ENCODE measurements at regions not wholly inside any gene's neighbourhood (a gene's known extent, or its start where the extent isn't known, plus 50 kb on each side); places are given as distances from the start of the nearest gene placed in this dataset.

- TF ChIP-seq, protein P1, sequence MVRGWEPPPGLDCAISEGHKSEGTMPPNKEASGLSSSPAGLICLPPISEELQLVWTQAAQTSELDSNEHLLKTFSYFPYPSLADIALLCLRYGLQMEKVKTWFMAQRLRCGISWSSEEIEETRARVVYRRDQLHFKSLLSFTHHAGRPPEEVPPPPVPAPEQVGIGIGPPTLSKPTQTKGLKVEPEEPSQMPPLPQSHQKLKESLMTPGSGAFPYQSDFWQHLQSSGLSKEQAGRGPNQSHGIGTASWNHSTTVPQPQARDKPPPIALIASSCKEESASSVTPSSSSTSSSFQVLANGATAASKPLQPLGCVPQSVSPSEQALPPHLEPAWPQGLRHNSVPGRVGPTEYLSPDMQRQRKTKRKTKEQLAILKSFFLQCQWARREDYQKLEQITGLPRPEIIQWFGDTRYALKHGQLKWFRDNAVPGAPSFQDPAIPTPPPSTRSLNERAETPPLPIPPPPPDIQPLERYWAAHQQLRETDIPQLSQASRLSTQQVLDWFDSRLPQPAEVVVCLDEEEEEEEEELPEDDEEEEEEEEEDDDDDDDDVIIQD (CRISPR knock-in tag; IDR thresholded peaks at IDR 0.05; ENCODE audit: low read depth) = peak; percentile 60; the same call in 1 of the 2 replicates
- TF ChIP-seq ATF7-NPFF (CRISPR knock-in tag; IDR thresholded peaks at IDR 0.05; ENCODE audit: low read depth) = no peak
- TF ChIP-seq, protein P2, sequence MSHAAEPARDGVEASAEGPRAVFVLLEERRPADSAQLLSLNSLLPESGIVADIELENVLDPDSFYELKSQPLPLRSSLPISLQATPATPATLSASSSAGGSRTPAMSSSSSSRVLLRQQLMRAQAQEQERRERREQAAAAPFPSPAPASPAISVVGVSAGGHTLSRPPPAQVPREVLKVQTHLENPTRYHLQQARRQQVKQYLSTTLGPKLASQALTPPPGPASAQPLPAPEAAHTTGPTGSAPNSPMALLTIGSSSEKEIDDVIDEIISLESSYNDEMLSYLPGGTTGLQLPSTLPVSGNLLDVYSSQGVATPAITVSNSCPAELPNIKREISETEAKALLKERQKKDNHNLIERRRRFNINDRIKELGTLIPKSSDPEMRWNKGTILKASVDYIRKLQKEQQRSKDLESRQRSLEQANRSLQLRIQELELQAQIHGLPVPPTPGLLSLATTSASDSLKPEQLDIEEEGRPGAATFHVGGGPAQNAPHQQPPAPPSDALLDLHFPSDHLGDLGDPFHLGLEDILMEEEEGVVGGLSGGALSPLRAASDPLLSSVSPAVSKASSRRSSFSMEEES (CRISPR knock-in tag; IDR thresholded peaks at IDR 0.05) = peak; percentile 63; the same call in 1 of the 2 replicates
- peak; percentile 72; the same call in 1 of the 2 replicates for TF ChIP-seq NCOR1 (IDR thresholded peaks at IDR 0.05; ENCODE audit: borderline replicate concordance, low read length)
- TF ChIP-seq EP300 (IDR thresholded peaks at IDR 0.05; ENCODE audit: low read depth in 2 of 2, low read length in 2 of 2) = 0 out of 4 replicates have a peak, but pooled peaks of 1 of the 2 experiments have one; percentile 10
- no peak for TF ChIP-seq EP300 (CRISPR knock-in tag; IDR thresholded peaks at IDR 0.05; ENCODE audit: borderline replicate concordance)
- no peak for TF ChIP-seq CBFB (CRISPR knock-in tag; IDR thresholded peaks at IDR 0.05)
- TF ChIP-seq, protein P3, sequence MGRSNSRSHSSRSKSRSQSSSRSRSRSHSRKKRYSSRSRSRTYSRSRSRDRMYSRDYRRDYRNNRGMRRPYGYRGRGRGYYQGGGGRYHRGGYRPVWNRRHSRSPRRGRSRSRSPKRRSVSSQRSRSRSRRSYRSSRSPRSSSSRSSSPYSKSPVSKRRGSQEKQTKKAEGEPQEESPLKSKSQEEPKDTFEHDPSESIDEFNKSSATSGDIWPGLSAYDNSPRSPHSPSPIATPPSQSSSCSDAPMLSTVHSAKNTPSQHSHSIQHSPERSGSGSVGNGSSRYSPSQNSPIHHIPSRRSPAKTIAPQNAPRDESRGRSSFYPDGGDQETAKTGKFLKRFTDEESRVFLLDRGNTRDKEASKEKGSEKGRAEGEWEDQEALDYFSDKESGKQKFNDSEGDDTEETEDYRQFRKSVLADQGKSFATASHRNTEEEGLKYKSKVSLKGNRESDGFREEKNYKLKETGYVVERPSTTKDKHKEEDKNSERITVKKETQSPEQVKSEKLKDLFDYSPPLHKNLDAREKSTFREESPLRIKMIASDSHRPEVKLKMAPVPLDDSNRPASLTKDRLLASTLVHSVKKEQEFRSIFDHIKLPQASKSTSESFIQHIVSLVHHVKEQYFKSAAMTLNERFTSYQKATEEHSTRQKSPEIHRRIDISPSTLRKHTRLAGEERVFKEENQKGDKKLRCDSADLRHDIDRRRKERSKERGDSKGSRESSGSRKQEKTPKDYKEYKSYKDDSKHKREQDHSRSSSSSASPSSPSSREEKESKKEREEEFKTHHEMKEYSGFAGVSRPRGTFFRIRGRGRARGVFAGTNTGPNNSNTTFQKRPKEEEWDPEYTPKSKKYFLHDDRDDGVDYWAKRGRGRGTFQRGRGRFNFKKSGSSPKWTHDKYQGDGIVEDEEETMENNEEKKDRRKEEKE (IDR thresholded peaks at IDR 0.05) = no peak
- TF ChIP-seq RBM39 (IDR thresholded peaks at IDR 0.05; ENCODE audit: low read depth, low read length, poor library complexity, severe bottlenecking) = no peak
- TF ChIP-seq NR2F6 (IDR thresholded peaks at IDR 0.05) = peak; percentile 27; the same call in 1 of the 2 replicates
- no peak for TF ChIP-seq NR2F6 (CRISPR knock-in tag; IDR thresholded peaks at IDR 0.05)
- peak; percentile 87 for TF ChIP-seq HNF1A (IDR thresholded peaks at IDR 0.05; ENCODE audit: low read depth)
- peak; percentile 87; the same call in 1 of the 2 replicates for TF ChIP-seq HNF1A (CRISPR knock-in tag; IDR thresholded peaks at IDR 0.05; ENCODE audit: borderline replicate concordance)
- TF ChIP-seq, protein P4, sequence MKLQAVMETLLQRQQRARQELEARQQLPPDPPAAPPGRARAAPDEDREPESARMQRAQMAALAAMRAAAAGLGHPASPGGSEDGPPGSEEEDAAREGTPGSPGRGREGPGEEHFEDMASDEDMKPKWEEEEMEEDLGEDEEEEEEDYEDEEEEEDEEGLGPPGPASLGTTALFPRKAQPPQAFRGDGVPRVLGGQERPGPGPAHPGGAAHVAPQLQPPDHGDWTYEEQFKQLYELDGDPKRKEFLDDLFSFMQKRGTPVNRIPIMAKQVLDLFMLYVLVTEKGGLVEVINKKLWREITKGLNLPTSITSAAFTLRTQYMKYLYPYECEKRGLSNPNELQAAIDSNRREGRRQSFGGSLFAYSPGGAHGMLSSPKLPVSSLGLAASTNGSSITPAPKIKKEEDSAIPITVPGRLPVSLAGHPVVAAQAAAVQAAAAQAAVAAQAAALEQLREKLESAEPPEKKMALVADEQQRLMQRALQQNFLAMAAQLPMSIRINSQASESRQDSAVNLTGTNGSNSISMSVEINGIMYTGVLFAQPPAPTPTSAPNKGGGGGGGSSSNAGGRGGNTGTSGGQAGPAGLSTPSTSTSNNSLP (IDR thresholded peaks at IDR 0.05; ENCODE audit: low read depth, low read length) = 0 out of 2 replicates have a peak, but pooled peaks have one; percentile 18
- no peak for TF ChIP-seq TARDBP (CRISPR knock-in tag; IDR thresholded peaks at IDR 0.05)
- TF ChIP-seq ZNF841 (CRISPR knock-in tag; IDR thresholded peaks at IDR 0.05; ENCODE audit: borderline replicate concordance) = no peak
- TF ChIP-seq NFE2L2 (IDR thresholded peaks at IDR 0.05; ENCODE audit: low read length) = no peak
These were observed 120.7 kb upstream of the PCED1B start (continued) for GRCh38 chr12:46958599-46959290.

All from HepG2 (cell line).